Amniotic epithelial cell (primary cell): ENCODE measurements at regions not wholly inside any gene's neighbourhood (a gene's known extent, or its start where the extent isn't known, plus 50 kb on each side); places are given as distances from the start of the nearest gene placed in this dataset.
"Not testable (repeated sequence)": the region's sequence is repeated elsewhere in the genome, so short reads cannot be mapped to it uniquely, and the experiment has no call there.

Source experiments
- DNase-seq: peaks from one replicate; pipeline ENCODE4 v3.0.0-alpha.2; 2010; ENCODE audit warnings: low read depth

DNA sequence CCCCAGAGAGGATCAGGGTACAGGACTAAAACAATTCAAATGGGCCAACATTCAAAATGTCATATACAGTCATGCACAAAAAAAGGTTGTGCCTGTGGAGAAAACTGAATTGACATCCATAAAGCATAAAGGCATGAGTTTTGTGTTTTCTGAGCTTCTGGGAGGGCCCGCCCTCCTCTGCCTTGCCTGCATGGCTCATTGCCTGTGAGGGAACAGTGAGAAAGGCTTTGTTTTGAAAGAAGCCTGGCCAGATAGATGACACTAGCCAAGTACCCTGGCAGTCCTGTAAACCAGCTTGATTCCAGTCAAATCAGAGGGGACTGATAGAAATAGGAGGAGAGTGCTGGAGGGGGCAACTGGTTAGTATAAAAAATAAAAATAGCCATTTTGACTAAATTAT, 194.3 kb downstream of the KIT start:
- no peak for DNase-seq

DNA sequence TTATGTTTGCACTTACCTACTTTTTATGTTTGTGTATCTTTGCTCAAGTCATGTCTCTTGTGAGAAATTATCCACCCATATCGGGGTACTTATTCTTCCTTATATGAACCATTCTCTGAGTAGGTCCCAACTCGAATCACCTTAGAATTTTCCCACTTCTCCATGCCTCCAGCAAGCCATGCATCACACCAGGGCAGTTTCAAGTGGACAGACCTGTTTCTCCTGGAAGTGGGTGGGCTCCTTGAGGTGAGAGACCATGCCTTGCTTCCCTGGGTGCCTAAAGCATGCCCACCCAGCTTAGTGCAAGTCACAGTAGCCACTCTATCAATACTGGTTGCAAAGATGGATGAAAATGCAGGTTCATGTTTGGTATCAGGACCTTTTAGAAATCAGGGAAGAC, 187.2 kb downstream of the KIT start:
- DNase-seq: no peak

DNA sequence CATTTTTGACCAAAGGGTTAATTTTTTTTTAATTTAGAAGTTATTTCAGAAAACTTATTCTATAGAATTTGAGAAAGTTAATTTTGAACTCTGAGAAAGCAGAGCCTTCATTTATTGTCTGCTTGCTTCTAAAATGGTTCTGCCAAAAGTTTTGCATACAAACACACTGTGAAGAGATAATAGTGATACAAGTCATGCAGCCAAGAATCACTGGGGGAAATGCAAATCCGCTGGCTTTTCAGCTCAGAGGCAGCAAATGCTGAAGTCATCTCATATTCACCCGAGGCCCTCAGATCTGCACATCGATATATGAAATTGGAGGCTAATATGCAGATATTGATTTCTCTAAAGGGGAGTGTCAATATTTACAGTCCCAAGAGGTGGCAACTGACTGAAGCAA, 186.2 kb downstream of the KIT start:
- no peak for DNase-seq

DNA sequence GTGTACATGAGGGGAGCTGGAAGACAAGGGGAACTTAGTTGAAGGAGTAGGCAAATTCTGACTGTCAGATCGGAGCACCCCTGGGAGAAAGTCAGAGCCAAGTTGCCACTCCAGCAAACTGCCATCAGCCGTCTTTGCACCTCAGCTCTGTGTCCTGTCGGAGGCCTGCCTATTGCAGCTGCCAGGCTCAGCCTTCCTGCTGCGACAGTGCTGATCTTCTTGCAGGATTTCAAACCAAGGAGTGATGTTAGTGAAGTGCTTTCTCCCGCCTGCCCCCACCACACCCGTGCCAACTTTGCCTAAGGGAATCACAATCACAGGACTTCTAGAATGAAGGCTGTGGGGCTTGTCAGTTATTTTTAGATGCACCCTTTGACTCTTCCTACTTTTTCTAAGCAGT, 185.3 kb downstream of the KIT start:
- DNase-seq: no peak

DNA sequence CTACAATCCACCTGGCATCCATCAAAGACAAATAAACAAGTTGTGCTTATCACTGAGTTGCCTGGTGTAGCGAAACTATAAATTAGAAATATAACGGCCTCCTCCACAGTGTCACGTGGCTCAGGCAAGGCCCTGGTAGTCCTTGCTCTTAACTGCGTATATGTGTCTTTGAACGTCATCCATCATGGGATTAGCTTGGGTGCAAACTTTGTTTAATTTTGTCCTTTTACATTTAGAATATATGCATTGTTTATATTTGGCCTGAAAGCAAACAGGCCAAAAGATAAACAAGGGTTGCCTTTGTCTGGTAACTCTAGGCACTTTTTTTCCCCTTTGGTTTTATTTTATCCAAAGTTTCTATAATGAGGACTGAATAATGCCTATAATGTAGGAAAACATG, 184.9 kb downstream of the KIT start:
- DNase-seq: peak; percentile 2

DNA sequence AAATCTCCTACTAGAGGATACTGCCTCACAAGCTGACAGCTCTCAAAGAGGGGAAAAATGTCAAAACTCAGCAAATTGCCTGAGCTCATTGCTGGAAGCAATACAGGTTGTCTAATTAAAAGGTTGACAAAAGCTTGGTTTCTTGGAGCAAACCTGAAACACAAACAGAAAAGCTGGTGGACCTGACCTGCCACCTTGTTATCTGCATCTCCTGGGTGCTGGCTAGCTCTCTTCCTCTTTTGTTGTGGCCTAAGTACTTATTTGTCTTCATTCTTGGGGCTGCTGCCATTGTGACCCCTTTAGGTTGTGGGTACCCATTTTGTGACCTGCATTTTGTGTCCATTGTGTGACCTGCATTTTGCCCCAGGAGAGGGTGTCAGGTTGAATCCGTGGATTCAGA, 184.5 kb downstream of the KIT start:
- no peak for DNase-seq

DNA sequence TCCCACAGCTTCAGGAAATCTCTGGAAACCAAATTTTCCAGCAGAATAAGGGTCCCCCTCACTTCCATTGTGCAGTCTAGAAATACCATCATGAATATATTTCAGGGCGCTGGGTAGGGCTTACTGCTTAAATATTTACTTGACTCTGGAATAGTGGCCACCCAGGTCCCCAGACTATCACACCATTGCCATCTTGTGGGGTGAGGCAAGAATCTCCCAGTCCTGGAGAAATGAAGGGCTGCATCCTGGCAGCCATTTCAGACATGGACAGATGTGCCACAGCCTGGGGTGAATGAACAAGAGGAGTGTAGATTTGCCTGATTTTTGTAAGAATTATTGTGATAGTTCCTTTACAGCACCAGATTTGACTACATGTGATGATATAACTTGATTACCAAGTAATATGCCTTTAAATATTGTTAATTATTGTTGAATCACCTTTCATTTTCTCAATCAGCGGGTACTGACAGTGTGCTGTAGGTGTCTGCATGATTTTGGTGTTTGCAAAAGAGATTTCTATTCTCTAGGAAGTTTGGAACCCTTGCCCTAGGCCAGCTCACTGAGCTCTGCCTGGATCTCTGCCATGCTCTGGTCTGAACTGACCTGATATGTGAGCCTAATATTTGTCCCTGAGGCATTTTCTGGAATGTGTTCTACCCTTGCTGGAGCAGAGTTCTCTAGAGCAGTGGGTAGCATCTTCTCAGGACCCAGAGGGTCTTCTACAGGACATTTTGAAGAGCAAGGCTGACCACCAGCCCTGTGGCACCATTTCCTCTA, 183.4 kb downstream of the KIT start:
- no peak for DNase-seq

DNA sequence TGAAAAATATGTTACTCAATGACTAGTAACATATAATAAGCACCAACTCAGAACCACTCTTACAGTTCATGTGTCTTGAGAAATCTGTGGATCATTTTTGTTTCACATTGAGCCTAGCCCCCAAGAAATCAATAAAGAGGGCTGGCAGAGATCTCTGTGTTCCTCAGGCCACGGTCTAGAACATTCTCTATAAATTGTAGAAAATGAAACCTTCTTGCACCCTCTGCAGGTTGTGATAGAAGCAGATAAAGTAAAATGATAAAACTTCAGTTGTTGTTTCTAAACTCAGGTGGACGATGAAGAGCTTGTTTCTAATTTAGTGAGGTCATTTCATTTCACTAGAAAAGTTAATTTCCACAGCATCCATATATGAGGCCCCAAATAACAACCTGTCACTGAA, 182.7 kb downstream of the KIT start:
- DNase-seq: no peak

DNA sequence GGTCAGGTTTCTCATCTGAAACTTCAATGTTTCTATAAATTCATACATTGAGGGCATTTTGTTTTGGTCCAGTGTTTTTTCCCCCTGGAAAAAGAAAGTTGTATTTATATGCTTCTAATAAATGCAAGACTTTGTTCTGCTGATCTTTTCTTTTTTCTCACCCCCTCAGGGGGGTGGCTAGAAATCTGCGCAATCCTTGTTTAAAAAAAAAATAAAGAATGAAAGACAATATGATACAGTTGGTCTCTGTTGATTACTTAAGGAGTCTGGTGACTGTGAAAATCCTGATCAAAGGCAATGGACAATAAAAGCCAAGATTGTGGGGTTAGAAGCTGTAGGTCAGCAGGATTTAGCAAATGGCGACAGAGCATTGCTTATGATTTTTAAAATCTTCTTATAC, 180.5 kb downstream of the KIT start:
- no peak for DNase-seq

DNA sequence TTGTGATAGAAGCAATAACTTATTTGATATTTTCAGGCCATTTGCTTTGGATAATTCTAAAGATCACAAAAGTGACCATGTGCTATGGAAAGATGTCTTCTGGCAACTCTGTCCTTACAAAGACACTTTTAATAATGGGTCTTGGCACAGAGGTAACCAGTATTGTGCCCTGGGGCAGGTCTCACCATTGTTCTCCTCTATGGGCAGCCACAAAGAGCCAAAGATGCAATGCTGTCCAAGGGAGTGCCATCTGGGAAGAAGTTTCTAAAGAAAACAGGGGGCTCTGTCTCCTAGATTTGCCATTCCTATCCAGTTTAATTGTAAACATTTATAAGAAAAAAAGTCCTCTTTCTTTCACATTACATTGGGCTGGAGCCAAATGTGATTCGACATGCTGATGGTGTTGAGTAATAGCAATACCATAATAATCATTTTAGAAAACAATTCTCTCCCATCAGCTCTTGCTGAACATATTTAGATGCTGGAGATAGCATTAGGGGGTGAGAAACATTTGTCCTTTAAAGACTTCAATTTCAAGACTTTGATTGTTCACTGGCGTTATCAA, 179.9 kb downstream of the KIT start:
- DNase-seq: no peak

DNA sequence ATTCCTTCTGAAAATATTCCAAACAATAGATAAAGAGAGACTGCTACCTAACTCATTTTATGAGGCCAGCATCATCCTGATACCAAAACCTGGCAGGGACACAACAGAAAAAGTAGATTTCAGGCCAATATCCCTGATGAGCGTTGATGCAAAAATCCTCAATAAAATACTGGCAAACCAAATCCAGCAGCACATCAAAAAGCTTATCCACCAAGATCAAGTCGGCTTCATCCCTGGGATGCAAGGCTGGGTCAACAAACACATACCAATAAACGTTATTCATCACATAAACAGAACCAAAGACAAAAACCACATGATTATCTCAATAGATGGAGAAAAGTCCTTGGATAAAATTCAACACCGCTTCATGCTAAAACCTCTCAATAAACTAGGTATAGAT, 170.6 kb downstream of the KIT start:
- not testable (repeated sequence) for DNase-seq

DNA sequence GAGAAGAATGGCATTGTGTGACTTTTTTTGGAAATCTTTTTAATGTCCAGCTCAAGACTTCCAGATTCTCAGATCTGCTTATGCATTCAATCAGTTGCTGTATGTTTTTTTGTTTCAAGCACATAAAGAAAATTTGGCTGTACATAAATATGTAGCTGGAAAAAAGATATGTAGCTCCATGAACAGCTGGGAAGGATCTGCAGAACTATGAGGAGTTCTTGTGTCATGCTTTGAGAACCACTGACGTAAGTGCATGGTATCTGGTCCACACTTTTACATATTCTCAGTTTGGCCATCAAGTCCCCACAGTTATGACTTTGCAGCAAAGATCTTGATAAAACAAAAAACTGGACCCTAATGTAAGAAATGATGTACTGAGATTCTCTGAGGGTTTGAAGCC, 165.9 kb downstream of the KIT start:
- DNase-seq: no peak

DNA sequence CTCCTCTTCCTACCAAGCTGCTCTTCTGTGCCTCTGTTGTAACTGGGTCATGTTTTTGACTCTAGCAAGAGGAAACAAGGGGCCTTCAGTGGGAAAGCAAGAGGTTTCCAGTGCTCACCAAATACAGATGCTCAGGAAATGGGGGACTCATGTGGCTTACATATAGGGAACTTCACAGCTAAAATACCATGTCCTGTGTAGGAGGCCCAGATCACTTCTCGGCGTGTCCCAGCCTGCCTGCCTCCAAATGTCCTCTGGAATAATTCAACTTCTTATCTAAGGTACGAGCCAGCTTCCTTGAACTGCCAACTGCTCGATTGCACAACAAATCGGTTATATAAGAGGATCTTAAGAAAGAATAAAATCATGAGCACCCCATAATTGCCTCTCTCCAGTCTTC, 161.3 kb downstream of the KIT start:
- no peak for DNase-seq

DNA sequence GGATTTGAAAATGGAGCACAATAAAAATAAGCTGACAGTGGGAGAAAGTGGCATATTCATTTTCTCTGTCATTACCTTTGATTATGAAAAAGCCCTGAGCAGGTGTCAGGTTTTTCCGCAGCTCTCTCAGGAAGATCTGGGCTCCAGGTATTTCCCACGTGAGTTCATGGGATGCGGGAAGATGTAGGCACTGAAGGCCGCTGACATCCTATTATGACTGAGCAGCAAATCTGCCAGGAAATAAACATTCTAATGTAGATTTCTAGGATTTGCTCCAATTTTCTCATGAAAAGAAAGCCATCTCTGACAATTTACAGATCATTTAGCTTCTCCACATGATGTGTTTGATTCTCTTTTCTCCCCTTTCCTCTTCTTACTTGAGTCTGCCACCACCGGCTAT, 160.7 kb downstream of the KIT start:
- DNase-seq: no peak

DNA sequence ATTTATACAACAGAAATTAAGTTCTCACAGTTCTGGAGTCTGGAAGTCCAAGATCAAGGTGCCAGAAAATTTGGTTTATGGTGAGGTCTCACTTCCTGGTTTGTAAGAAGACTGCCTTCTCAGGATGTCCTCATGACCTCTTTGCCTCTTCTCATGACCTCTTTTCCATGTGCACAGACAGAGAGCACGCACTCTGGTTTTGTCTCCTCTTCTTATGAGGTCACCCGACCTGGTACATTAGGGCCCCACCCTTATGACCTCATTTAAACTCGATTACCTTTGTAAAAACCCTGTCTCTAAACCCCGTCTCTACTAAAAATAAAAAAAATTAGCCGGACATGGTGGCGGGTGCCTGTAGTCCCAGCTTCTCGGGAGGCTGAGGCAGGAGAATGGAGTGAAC, 155.9 kb downstream of the KIT start:
- no peak for DNase-seq

DNA sequence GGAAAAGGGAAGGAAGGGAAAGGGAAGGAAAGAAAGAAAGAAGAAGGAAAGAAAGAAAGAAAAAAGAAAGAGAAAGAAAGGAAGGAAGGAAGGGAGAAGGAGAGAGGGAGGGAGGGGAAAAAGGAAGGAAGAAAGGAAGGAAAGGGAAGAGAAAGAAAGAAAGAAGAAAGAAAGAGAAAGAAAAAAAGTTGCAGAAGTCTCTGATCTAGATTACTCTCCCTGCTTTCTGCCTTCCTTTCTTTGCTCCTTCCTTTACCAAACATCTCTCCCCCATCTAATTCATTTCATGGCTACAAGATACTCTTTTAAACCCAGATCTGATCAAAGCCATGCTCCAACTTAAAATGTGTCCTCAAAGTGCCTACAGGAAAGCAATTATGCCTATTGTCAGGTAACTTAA, 148.6 kb downstream of the KIT start:
- no peak for DNase-seq

DNA sequence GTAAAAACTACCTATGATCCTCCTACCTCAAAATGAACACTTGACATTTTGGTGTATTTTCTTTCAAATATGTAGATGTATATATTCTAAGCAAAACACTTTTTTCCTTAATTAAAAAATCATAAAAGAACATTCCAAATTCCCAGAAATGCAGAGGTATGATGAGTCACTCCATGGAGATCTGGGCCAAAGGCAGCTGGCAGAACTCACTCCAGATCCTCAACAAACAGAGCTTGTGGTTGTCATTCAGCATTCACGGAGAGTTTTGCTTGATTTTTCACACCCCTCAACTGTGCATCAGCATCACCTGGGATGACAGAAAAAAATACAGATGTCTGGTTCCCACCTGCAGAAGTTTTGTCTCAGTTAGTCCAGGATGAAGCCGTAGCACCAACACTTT, 144.6 kb downstream of the KIT start:
- DNase-seq: no peak

DNA sequence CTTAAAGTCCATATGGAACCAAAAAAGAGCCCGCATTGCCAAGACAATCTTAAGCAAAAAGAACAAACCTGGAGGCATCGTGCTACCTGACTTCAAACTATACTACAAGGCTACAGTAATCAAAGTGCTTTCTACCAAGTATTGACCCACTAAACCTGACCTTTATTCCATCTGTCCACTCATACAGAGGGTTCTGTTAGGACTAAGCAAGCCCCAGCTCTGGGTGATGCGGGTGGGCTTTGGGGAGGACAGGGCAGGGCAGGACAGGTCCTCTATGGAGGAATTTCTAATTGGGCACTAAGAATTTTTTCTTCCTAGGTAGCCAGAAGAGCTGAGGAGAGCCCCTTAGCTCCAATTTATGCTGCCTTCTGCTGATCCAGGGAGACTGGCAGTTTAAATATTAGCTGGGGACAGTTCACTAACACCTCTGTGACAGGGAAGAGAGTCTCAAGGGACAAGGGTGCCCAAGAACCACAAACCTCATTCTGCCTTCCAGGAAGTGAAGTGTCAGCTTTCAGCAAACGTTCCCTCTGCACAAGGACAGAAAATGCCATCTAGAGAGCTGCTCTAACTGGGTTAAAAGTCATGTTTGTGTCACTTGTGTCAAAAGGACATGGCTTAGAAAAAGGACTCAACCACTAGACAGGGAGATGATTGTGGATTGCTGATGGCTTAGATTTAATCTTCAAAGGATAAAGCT, 143.2 kb downstream of the KIT start:
- no peak for DNase-seq

DNA sequence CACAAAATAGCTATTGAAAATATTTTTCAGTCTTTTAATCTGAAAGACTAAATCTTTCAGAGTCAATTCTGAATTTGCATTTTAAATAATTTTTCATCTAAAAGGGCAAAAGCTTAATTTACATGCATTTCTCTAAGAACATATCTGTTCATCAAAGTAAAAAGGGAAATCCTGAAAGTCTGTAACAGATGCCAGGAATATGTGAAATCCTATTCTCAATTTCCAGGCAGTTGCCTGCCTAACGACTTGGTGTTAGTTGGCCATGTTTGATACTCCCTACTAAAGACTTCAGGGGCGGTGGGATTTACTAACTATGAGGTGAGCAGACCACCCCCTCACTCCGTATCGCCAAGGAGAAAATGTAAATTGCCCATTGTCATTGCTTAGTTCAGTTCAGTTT, 136.8 kb downstream of the KIT start:
- no peak for DNase-seq

DNA sequence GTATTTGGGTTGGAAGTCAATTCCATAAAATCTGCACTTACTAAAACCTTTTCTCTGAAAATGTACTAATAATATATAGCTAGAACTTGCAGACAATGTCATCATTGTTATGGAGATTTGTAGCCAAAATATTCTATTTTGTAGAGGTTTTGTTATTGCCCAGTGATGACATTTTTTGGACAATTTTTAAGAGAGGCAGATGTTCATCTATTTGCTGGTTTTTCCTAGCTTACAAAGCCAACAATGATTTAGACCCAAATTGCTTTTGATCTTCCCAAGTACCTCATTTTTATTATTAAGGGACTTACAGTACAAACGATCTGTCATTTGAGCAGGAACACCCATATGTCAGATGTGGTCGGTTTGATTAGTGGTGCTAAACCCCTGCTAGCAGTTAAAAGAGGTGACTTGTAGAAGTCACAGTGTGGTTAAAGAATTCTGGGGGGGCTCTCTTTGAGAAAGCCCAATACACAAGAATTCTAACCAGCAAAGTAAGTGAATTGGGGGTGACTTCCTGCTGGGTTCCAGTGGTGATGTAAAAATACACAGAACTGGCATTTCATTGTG, 136.2 kb downstream of the KIT start:
- no peak for DNase-seq
